GM23248 (cell line): ENCODE measurements at regions not wholly inside any gene's neighbourhood (a gene's known extent, or its start where the extent isn't known, plus 50 kb on each side); places are given as distances from the start of the nearest gene placed in this dataset.
"Not testable (repeated sequence)": the region's sequence is repeated elsewhere in the genome, so short reads cannot be mapped to it uniquely, and the experiment has no call there.

Experiments
- EZH2 ChIP-seq: fragments of 200-600 bp; sonication (generic); IDR thresholded peaks from 2 replicates; pipeline ENCODE4 v1.6.1; 2018; ENCODE audit warnings: antibody characterized with exemption, mild to moderate bottlenecking; ENCODE audit not compliant: insufficient read depth, poor library complexity, severe bottlenecking
- EZH2phosphoT487 ChIP-seq: fragments of 200-600 bp; sonication (generic); IDR thresholded peaks from 2 replicates; pipeline ENCODE4 v1.6.1; 2018; ENCODE audit warnings: antibody characterized with exemption, moderate library complexity, mild to moderate bottlenecking, low read depth; ENCODE audit not compliant: insufficient read depth

- not testable (repeated sequence) for TF ChIP-seq EZH2, EZH2phosphoT487
Observed at GRCh38 chr4:118566003-118566513, 119.1 kb upstream of the METTL14 start.
